GM18951 (cell line): ENCODE measurements at regions not wholly inside any gene's neighbourhood (a gene's known extent, or its start where the extent isn't known, plus 50 kb on each side); places are given as distances from the start of the nearest gene placed in this dataset.
"Not testable (repeated sequence)": the region's sequence is repeated elsewhere in the genome, so short reads cannot be mapped to it uniquely, and the experiment has no call there.

Experiments
- POLR2A ChIP-seq: IDR thresholded peaks from 4 replicates; pipeline ENCODE4 v1.6.1; 2011; ENCODE audit warnings: mild to moderate bottlenecking; ENCODE audit not compliant: insufficient read length, insufficient read depth; ENCODE audit errors: extremely low read depth
- in situ Hi-C: fragments of 300-500 bp; cut with MboI; formaldehyde crosslinking; loops from one replicate; pipeline ENCODE4 v1.12.0; 2022; ENCODE audit warnings: low sequenced_read_pairs, mixed read lengths, inconsistent platforms; ENCODE audit not compliant: unreplicated experiment

DNA sequence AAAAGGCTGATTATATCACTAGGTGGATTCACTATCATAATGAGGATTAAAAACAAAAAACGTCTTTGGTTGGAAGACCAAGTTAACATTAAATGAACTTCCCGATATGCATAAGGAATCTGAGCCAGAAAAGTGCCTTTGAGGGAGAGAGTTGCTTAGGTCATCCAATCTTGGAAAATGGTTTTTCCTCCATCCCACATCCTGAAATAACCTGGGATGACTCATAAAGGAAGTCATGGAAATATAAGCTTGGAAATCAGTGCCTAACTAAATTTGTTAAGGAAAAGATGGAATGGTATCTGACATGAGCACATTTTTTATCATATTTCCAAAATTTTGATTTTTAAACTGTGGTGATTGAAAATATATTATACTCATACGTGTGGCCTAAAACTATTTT lies 66.0 kb downstream of the KBTBD8 start:
- in situ Hi-C loops = no loop called here
- TF ChIP-seq POLR2A = no peak

DNA sequence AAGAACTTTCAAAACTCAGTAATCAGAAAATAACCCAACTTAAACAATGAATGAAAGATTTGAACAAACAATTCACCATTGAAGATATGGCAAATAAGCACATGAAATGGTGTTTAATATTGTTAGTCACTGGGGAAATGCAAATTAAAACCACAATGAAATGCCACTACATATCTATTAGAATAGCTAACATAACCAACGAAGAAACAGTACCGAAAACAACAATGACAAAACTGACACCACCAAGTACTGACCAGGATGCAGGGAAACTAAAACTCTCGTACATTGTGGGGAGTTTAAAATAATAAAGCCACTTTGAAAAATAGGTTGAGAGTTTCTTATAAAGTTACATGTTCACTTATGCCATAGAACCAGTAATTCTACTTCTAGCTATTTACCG lies 69.1 kb downstream of the KBTBD8 start:
- TF ChIP-seq POLR2A = no peak
- in situ Hi-C loops = no loop called here

DNA sequence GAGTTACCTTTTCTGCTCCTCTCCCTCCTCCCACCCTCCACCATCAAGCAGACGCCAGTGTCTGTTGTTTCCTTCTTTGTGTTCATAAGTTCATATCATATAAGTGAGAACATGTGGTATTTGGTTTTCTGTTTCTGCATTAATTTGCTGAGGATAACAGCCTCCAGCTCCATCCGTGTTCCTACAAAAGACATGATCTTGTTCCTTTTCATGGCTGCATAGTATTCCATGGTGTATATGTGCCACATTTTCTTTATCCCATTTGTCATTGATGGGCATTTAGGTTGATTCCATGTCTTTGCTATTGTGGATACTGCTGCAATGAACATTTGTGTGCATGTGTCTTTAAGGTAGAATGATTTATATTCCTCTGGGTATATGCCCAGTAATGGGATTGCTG lies 74.5 kb downstream of the KBTBD8 start:
- in situ Hi-C loops = not testable (repeated sequence)

DNA sequence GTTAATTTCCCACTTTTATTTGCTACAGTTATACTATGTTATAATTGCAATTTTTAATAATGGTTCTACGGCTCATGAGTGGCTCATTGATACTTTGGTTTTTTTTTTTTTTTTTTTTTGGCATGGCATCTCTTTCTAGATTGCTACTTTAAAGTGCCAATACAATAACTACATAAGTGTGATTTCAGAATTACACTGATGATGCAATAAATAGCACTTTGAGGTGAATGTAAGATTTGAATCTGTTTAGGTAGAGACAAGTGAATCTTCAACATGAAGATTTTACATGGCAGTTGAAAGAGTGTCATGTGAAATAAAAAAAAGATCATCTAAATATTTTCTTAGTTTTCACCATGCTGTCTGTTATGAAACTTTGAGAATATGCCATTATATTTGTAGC lies 75.7 kb downstream of the KBTBD8 start:
- no peak for TF ChIP-seq POLR2A
- in situ Hi-C loops = no loop called here

DNA sequence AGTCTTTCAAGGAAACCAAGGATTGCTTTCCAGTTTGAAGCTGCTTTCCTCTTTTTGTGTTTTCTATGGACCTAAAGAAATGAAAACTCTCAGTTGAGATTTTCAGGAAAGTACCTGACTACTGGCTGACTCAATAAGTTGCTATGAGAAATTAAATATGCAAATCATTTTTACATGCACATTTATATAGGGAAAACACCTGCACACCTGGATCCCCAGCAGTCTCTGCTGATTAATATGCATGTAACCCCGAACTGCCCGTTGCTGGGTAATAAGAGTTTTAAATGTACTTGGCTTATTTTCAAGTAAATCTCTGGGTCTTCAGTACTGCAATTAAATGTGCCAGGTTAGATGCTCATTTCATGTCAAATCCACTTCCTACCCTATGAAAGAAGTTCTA lies 77.2 kb downstream of the KBTBD8 start:
- TF ChIP-seq POLR2A = no peak
- in situ Hi-C loops = no loop called here

DNA sequence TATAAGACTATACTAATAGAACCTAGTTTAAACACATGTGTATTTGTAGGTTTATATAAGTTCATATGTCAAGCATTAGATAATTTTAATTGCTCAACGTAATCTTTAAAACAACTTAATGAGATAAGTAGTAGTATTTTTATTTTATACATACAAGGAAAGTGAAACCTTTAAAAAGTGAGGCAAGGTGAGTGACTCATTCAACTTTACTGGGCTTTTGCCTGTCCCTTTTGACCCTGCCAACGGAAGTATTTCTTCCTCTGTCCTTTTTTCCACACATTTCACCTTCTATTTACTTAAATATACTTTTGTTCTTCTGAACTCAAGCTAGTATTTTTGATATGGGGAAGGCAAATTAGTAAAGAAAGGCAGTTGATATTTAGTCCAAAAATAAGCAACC lies 78.5 kb downstream of the KBTBD8 start:
- in situ Hi-C loops = no loop called here
- TF ChIP-seq POLR2A = no peak

DNA sequence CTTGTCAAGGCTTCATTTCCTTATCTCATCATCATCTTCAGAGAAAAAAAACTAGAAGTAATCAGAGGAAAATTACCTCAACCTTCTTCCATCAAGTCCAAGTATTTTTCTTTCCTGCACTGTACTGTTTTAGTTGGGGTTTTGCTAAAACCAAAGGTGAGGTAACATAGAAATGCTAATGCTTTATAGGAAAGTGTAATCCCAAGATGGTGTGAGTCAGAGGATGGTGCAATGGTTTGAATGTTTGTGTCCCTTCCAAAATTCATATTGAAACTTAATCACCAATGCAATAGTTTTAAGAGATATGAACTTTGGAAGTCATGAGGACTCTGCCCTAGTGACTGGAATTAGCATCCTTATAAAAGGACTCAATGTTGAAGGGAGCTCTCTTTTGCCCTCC lies 79.5 kb downstream of the KBTBD8 start:
- no peak for TF ChIP-seq POLR2A
- in situ Hi-C loops = no loop called here

DNA sequence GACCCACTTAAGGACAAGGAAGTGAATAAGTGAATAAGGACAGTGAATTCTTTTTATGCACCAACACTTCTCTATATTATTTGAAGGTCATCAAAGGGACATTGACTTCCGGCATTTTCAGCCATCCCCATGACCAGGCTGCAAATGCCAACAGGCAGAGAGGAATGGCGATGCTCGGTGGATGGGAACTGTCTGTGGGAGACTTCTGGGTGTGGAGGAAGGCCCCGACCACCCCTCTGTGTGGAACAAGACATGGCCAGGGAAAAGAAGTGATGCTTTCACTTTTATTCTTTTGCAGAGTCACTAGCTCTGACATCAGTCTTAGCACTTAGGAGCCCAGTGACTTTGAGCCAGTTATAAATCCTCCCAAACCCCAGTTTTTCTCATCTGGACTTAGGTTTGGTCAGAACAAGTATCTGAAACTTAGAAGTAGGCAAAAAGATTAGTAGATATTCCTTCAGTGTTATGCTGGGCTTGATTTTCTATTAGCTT lies 84.5 kb downstream of the KBTBD8 start:
- in situ Hi-C loops = no loop called here
- TF ChIP-seq POLR2A = no peak

DNA sequence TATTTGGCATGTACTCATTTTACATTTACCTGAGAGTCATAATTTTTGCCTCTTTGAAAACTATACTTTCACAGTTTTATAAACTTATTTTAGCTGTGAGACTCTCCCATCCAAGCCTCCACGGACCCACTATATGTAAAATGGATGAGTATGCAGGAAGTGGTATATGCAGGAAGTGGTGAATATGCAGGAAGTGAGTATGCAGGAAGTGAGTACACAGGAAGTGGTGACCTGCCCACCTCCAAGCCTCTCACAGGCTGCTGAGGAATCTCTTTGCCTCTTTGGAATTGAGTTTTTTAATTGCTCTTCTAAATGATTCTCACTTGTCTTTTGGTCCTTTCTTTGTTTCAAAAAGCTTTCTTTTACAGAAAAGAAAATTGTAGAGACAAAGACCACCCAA lies 85.2 kb downstream of the KBTBD8 start:
- TF ChIP-seq POLR2A = no peak
- in situ Hi-C loops = no loop called here

DNA sequence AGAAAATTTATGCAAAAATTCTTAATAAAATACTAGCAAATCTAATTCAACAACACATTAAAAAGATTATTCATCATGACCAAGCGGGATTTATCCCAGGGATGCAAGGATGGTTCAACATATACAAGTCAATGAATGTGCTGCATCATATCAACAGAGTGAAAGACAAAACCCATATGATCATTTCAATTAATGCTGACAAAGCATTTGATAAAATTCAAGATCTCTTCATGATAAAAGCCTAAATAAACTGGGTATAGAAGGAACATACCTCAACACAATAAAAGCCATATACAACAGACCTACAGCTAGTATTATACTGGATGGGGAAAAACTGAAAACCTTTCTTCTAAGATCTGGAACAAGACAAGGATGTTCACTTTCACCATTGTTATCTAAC lies 89.7 kb downstream of the KBTBD8 start:
- in situ Hi-C loops = no loop called here
- no peak for TF ChIP-seq POLR2A

DNA sequence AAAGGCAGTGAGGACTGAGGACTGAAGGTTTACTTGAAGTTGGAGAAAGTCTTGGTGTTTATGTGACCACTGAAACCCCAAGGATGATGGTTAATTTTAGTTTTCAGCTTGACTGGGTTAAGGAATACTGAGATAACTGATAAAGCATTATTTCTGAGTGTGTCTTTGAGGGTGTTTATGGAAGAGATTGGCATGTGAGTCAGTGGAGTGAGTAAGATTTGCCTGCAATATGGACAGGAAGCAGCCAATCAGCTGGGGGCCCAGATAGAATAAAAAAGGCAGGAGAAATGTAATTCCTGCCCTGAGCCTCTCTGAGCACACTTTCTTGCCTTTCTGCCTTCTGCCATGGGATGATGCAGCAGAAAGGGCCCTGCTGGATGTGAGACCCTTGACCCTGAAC lies 92.4 kb downstream of the KBTBD8 start:
- in situ Hi-C loops = no loop called here
- no peak for TF ChIP-seq POLR2A

DNA sequence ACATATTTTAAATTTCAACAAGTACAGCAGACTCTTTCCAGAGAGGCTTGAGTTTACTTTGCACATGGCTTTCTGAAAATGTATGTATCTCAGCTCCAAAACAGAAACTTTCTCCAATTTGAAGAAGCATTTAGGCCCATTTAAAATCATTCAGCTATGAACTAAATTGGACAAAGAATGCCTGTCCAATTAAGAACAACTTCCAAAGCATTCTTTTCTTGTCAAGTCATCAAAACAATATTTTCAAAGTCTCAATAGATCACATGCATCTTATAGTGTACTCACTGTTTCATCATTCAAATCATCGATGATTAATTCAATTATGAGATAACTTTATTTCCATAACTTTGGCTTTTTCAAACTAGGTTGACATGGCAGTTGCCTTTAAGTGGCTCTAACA lies 95.2 kb downstream of the KBTBD8 start:
- no peak for TF ChIP-seq POLR2A
- in situ Hi-C loops = no loop called here

DNA sequence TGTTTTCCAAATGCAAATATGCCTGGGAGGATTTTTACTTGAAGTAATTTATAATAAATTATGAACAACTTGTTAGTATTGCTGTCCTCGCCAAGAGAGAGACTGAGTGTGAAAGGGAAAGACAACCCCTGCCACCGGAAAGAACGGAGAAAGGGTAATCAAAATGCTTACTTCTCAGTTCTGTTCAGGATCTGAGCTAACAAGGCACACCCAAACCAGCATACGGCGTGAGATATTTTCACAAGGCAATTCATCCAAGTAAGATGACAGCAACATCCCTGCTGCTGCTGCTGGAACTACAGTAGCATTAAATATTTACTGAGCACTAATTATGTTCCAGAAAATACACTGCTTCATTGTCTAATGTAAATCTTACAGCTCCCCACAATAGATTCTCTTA lies 96.1 kb downstream of the KBTBD8 start:
- in situ Hi-C loops = no loop called here
- no peak for TF ChIP-seq POLR2A

DNA sequence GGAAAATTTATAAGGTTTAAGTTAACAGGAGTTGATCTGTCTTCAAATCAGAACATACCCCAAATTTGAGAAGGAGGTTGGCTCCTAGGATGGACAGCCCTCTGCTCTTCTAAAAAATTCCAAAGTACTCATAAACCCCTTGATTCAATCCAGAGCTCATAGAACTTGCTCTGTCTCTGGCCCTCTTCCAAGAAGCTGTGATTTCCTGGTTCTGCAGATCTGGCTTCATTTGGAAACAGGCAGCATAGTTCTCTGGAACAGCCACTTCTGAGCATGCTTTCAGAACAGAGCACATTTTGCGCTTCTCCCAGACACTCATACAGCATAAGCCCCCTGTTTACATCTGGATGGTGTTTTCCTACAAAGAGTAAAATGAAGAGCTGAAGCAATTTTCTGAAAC lies 96.7 kb downstream of the KBTBD8 start:
- TF ChIP-seq POLR2A = no peak
- in situ Hi-C loops = no loop called here

DNA sequence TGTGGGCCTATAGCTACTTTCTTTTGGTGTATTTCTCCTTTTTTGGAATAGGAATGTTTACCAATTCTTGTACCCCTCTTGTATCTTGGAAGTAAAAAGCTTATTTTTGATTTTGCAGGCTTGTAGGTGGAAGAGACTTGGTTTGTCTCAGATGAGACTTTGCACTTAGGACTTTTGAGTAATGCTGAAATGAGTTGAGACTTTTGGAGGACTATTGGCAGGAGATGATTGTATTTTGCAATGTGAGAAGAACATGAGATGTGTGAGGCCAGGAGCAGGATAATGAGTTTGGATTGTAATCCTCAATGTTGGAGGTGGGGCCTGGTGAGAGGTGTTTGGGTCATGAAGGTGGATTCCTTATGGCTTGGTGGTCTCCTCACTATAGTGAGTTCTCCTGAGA lies 106.3 kb downstream of the KBTBD8 start:
- TF ChIP-seq POLR2A = no peak
- in situ Hi-C loops = loop anchor here (25.0 kb wide), 2 partner anchors 258 to 1783 kb away; no protein-coding TSS in a partner anchor
